GM12878 (cell line): ENCODE measurements at regions not wholly inside any gene's neighbourhood (a gene's known extent, or its start where the extent isn't known, plus 50 kb on each side); places are given as distances from the start of the nearest gene placed in this dataset.

Experiments
- FOXK2 ChIP-seq: fragments of 450-650 bp; IDR thresholded peaks from 2 replicates; pipeline ENCODE4 v1.6.1; 2017; ENCODE audit warnings: mild to moderate bottlenecking, moderate library complexity
- MYB ChIP-seq: fragments of 150-350 bp; IDR thresholded peaks from 2 replicates; pipeline ENCODE4 v1.6.1; 2014; ENCODE audit warnings: mild to moderate bottlenecking, low read depth, low read length, borderline replicate concordance
- SRF ChIP-seq, 2 experiments: IDR thresholded peaks; 2 replicates each; pipeline ENCODE4 v1.6.1; 2011; ENCODE audit warnings: low read depth in 2 of 2, low read length in 2 of 2, mild to moderate bottlenecking in 1 of 2, moderate library complexity in 1 of 2
- TF ChIP-seq, protein P1 (sequence below): fragments of 450-650 bp; IDR thresholded peaks from 2 replicates; pipeline ENCODE4 v1.6.1; 2017; ENCODE audit warnings: mild to moderate bottlenecking, moderate library complexity
- TF ChIP-seq, protein P2 (sequence below): fragments of 450-650 bp; IDR thresholded peaks from 2 replicates; pipeline ENCODE4 v1.6.1; 2018; ENCODE audit warnings: borderline replicate concordance, mild to moderate bottlenecking; ENCODE audit not compliant: partially characterized antibody
- TF ChIP-seq, protein P3 (sequence below): fragments of 450-650 bp; IDR thresholded peaks from 2 replicates; pipeline ENCODE4 v1.6.1; 2017; ENCODE audit warnings: low read depth, mild to moderate bottlenecking, moderate library complexity

DNA sequence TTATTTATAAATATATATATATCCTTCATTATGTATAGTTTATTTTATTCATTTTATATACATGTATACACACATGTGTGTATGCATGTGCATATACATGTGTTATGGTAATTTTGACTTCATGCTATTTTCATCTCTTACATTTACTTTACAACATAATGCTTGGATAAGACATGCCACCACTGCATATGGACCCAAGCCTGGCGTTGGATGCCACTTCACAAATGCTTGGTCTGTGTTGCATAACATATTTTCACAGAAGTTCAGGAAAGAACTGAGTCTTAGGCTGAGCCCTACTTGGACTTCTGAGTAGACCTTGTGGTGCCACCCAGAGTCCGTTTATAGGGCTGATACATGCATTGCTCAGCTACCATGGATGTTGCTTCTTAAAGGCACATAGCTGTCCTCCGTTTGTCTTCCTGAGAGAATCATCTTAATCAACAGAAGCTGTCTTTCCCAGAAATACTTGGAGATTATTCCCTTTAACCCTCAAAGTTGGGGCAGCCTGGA lies 337.8 kb downstream of the BTBD3 start (continued):
- TF ChIP-seq, protein P1, sequence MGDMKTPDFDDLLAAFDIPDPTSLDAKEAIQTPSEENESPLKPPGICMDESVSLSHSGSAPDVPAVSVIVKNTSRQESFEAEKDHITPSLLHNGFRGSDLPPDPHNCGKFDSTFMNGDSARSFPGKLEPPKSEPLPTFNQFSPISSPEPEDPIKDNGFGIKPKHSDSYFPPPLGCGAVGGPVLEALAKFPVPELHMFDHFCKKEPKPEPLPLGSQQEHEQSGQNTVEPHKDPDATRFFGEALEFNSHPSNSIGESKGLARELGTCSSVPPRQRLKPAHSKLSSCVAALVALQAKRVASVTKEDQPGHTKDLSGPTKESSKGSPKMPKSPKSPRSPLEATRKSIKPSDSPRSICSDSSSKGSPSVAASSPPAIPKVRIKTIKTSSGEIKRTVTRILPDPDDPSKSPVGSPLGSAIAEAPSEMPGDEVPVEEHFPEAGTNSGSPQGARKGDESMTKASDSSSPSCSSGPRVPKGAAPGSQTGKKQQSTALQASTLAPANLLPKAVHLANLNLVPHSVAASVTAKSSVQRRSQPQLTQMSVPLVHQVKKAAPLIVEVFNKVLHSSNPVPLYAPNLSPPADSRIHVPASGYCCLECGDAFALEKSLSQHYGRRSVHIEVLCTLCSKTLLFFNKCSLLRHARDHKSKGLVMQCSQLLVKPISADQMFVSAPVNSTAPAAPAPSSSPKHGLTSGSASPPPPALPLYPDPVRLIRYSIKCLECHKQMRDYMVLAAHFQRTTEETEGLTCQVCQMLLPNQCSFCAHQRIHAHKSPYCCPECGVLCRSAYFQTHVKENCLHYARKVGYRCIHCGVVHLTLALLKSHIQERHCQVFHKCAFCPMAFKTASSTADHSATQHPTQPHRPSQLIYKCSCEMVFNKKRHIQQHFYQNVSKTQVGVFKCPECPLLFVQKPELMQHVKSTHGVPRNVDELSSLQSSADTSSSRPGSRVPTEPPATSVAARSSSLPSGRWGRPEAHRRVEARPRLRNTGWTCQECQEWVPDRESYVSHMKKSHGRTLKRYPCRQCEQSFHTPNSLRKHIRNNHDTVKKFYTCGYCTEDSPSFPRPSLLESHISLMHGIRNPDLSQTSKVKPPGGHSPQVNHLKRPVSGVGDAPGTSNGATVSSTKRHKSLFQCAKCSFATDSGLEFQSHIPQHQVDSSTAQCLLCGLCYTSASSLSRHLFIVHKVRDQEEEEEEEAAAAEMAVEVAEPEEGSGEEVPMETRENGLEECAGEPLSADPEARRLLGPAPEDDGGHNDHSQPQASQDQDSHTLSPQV, result no peak
- TF ChIP-seq, protein P2, sequence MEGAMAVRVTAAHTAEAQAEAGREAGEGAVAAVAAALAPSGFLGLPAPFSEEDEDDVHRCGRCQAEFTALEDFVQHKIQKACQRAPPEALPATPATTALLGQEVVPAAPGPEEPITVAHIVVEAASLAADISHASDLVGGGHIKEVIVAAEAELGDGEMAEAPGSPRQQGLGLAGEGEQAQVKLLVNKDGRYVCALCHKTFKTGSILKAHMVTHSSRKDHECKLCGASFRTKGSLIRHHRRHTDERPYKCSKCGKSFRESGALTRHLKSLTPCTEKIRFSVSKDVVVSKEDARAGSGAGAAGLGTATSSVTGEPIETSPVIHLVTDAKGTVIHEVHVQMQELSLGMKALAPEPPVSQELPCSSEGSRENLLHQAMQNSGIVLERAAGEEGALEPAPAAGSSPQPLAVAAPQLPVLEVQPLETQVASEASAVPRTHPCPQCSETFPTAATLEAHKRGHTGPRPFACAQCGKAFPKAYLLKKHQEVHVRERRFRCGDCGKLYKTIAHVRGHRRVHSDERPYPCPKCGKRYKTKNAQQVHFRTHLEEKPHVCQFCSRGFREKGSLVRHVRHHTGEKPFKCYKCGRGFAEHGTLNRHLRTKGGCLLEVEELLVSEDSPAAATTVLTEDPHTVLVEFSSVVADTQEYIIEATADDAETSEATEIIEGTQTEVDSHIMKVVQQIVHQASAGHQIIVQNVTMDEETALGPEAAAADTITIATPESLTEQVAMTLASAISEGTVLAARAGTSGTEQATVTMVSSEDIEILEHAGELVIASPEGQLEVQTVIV, result no peak
- TF ChIP-seq FOXK2 (no peak), SRF (IDR thresholded peaks at IDR 0.05; ENCODE audit: low read depth in 2 of 2, low read length in 2 of 2) (no peak), MYB (no peak)
- TF ChIP-seq, protein P3, sequence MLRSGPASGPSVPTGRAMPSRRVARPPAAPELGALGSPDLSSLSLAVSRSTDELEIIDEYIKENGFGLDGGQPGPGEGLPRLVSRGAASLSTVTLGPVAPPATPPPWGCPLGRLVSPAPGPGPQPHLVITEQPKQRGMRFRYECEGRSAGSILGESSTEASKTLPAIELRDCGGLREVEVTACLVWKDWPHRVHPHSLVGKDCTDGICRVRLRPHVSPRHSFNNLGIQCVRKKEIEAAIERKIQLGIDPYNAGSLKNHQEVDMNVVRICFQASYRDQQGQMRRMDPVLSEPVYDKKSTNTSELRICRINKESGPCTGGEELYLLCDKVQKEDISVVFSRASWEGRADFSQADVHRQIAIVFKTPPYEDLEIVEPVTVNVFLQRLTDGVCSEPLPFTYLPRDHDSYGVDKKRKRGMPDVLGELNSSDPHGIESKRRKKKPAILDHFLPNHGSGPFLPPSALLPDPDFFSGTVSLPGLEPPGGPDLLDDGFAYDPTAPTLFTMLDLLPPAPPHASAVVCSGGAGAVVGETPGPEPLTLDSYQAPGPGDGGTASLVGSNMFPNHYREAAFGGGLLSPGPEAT, result no peak
